Stimulated activated CD8-positive, alpha-beta memory T cell treated with anti-CD3 and anti-CD28 coated beads, Interleukin-12 subunit alpha, Interleukin-12 subunit beta, amount 100 ng/mL, for 1 hour (primary cell): ENCODE measurements at regions not wholly inside any gene's neighbourhood (a gene's known extent, or its start where the extent isn't known, plus 50 kb on each side); places are given as distances from the start of the nearest gene placed in this dataset.

Experiments used
- DNase-seq: peaks from one replicate; pipeline ENCODE4 v3.0.0-alpha.2; 2020; ENCODE audit warnings: low read depth

DNA sequence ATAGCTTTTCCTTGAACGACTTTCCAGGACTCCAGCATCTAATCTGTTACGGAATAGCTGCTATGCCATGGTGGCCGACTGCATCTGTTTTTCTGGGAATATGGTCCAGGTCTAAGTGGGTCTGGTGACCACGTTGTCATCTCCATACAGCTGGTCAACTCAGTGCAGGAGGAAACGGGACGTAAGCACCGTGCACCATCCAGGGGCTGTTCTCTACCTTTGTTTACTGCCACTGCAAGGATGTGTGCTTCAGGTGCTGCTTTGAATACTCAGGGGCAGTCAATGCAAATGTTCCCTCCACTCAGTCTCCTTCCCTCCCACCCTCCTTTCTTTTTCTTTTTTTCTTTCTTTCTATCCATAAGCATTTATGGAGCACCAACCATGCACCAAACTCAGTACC is 648.2 kb downstream of the VRK1 start:
- no peak for DNase-seq

DNA sequence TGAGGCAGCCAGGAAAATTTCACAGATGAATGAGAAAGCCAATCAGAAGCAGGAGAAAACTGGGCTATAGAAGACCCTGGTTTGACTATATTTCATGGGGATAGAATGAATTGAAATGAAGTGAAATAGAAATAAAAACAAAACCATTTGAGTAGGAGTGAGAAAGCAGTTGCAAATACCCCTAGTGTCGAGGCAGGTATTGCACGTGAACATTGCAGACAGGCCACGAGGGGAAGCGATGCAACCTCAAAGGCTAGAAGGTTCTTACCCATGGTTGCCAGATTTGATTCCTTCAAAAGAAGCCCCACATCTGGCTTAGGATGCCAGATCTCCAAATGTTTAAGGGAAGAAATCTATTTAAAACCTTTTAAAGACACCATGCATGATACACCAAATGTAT is 648.9 kb downstream of the VRK1 start:
- DNase-seq: no peak

DNA sequence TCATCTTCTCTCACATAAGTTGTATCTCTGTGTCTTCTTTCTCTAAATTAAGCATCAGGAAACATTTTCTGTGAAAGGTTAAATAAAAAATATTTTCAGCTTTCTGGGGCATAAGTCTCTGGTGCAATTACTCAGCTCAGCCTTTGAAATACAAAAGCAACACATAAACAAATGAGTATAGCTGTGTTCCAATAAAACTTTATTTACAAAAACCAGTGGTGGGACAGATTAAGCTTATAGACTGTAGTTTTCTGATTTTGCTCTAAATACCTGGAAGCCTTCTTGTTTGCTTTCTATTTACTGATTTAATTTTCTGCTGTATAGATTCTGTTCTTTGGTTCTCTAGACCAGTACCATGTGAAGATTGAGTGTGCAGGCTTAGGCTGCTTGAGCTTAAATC is 655.1 kb downstream of the VRK1 start:
- DNase-seq: no peak

DNA sequence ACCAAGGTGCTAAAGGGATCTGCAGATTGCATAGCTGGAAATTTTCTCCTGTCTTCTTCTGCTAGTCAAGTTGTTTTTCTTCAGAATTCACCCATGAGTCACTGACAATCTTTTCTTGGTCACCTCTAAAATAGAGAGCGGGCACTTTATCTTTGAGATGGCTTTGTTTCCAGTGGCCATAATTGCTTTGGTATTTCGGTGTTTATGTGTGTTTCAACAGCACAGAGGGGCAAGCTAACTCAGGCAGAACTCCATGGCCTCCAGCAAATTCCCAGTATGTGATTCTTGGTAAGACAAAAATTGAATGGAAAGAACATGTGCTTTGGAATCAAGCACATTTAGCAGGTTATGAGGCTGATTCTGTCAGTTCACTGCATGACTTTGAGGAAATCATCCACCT is 656.8 kb downstream of the VRK1 start:
- no peak for DNase-seq

DNA sequence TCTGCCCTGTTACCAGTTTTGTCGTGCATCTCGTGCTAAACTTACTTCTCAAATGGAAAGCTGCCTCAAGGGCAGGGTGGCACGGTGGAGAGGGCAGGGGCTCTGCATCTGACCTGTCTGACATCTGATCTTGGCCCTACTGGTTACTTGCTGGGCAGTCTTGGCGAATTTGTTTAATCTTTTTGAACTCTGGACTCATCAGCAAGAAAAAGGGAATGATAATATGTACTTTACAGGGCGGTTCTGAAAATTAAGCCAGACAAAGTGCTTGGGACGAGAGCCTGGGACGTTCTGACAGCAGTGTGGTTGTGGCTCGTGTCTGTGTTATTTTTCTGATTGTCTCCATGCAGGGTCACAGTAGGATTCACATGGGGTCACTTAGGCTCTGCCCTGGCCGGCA is 659.3 kb downstream of the VRK1 start:
- DNase-seq: no peak

DNA sequence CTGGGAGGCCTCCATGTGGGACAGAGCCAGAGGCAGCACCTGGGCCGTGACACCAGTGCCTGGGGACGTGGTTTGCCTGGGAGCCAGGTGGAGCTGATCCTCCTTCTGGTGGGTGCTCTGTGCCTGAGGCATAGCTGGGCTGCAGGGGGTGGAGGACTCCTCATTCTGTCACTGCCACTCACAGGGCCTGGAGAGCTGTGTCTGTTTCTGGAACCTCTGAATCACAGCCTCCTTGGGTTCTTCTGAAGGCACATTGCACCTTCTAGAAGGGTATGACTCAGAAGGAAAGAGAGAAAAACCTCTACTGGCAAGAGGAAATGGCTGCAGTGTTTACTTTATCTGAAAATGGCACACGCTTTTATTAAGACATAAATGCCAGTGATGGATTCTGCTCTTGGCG is 659.8 kb downstream of the VRK1 start:
- DNase-seq: peak; percentile 52

DNA sequence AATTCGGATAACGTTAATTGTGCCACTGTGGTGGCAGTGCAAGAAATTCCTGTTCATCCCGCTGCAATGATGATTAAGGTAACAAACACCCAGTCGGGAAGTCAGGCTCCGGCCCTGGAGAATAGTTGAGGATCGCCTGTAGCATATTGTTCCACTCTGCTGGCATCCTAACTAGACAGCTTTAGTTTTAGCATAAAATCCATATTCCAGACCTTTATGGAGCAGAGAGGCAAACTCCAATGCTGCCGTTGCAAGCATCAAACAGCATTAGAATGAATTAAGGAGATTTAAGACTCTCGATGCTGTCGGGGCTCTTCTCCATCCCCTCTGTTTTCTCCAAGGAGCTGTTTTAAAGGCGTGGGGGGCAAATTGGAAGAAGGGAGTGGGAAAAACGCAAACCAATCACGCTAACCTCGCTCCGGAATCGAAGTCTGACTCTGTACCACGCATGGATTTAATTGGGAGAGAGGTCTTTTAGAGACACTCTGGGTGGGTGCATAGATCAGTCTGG is 660.4 kb downstream of the VRK1 start:
- DNase-seq: no peak

DNA sequence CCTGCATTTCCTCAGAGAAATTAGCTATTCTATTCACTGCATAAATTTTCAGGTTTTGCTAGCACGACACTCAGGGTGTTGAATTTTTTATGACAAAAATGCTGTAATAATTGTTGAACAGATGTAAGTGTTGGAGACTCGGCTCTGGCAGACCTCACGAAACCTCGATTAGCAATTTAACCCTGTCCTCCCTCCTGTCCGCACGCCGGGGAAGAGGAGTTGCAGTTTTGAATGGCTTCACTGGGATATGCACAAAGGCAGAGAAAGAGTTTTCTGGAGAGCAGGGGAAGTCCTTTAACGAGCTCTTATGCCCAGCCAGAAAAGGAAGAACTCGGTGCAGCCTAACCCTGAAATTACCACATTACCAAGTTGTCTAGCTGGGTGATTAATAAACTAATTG is 661.1 kb downstream of the VRK1 start:
- no peak for DNase-seq

DNA sequence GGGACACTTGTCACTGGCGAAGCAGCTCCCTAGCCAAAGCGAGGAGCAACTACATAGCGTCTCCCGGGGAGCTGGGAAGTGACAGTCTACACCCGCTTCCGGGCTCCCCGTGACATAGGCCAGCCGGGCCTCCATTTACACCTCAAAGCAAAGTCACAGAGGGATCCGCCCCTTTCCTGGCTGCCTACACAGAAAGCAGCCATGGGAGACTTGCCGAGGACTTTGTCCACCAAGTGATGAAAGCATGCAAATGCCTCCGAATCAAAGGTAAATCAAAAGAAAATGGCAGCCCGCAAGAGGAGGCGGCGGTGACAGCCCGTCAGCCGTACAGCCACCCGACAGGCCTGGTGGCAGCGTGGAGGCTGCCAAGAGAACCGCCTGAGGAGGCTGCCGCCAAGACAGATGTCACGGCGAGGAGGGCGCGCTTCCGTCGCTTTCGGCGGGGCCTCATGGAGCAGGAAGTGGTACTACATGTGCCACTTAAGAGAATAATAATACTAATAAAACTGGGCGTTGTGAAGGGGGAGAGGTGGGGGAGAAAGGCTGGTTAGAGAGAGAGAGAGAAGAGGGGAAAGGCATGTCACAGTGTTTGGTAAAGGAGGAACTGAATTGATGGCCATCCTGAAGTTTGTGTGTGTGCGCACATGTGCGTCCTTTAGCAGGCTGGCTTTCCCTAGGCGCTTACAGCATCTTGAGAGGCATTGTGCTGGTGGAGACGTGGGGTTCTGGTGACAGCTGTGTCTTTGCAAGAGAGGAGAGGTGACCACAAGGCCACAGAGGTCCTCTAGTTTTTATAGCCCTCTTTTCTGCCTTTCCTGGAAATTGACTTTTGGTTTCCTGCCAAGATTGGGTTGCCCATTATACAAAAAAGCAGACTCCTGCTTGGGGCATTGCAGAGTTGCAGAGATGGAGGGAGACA is 661.7 kb downstream of the VRK1 start:
- peak; percentile 66 for DNase-seq

DNA sequence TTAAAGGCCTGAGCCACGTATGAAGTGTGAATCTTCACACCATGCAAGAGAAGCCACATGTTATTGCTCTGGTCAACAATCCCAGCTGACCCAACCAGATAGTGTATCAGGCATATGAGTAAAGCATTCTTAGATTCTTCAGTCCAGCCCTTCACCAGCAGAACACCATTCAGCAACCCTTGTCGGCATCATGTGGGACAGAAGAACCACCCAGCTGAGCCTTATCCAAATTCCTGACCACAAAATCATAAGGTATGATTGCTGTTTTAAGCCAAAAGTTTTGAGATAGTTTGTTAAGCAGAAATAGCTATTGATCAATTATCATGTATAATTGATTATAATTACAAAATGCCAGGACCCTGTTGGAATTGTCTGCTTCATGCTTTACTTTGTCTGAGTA is 664.9 kb downstream of the VRK1 start:
- no peak for DNase-seq

DNA sequence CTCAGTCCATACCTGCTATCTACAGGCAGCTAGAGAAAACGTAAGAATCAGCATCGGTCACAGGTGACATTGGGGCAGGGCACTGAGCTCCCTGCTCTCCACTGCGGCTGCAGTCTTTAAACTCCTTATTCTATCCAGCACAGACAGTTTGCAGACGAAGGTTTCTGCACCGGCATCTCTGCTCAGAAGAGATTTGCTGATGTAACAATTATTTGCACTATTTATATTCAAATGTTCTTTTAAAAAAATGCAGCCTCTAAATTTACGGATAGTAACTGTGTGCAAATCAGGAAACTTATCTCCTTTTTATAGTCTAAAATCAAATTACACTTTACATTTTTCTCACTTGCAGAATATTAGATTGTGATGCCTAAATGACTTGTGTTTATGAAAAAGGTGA is 671.0 kb downstream of the VRK1 start:
- no peak for DNase-seq

DNA sequence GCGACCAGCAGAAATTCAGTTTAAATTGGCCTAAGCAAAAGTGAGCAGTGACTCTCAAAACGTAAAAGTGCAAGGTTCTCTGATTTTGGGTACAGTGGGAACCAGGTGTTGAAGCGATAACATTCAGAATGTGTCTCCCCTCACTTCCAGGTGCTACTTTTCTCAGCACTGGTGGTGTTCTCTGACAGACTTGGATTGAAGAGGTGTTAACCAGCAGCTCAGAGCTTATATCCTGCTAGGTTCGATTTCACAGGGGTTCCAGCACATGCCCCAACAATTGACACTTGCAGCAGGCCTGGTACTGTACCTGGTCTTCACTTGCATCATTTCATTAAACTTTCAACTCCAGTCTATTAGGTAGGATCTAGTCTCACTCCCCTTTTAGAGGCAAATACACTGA is 680.2 kb downstream of the VRK1 start:
- no peak for DNase-seq

DNA sequence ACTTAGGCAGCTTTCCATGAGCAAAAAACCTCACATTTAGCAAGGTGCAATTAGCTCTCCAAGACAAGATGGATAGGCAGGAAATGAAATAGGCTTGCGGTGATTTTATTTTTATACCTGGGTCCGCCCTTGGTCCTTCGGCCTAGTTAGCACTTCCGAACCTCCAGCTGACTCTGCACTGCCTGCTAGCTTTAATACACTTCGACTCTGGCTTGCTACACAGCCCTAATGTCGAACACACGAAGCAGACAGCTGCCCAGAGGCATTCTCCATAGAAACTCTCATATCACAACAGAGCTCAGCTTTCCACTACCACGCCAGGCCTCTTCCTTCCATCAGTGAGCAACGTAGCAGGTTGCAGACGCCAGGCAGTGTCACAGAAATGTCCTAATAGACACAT is 688.0 kb downstream of the VRK1 start:
- DNase-seq: no peak

DNA sequence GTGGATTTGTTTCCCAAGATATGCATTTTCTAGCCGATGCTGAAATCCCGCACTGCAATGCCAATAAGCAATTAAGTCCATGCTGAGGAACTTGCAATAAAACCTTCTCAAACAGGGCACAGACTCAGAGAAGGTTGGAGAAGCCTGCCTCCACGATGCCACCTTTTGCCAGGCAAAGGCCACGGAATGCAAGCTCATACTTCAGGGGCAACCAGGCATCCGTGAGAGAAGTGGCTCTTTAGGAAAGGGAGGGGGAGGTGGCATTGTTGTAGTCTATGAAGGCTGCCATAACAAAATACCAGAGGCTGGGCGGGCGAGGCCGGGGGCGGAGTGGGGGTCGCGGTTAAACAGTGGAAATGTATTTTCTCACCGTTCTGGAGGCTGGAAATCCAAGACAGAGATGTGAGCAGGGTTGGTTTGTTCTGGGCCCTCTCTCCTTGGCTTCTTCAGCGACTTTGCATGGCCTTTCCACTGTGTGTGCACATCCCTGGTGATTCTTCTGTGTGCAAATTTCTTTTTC is 689.5 kb downstream of the VRK1 start:
- DNase-seq: no peak

DNA sequence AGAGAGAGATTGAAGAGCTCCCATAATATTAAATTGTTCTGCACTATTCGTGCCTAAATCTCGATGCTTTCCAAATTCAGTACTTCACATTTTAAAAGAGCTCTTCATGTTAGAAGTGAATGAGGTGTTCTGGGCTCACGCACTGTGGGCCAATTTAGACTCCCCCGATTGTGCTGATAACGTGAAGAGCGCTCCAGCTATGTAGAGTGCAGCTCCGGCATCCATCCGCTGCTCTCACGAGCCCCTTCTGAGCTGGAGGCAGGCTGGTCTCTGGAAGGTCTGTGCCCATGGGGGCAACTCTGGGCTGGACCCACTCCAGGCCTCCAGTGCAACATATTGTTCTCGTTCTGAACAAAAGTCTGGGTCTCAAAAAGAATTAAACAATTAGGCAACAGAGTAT is 692.6 kb downstream of the VRK1 start:
- no peak for DNase-seq

DNA sequence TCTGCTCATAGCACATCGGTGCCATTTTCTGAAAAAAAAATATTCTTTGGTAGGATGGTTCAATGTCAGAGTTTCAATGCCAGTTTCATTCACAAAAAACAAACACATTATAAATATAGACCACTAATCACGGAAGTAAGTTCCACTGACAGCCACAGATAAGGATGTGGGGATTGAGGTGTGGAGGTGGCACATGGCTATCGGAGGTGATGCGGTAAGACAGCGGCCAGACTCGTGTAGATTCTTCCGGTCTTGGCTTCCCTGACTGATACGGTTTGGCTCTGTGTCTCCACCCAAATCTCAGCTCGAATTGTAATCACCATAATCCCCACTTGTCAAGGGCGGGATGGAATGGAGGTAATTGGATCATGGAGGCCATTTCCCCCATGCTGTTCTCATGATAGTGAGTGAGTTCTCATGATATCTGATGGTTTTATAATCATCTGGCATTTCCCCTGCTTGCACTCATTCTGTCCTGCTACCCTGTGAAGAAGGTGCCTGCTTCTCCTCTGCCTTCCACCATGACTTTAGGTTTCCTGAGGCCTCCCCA is 693.4 kb downstream of the VRK1 start:
- no peak for DNase-seq

DNA sequence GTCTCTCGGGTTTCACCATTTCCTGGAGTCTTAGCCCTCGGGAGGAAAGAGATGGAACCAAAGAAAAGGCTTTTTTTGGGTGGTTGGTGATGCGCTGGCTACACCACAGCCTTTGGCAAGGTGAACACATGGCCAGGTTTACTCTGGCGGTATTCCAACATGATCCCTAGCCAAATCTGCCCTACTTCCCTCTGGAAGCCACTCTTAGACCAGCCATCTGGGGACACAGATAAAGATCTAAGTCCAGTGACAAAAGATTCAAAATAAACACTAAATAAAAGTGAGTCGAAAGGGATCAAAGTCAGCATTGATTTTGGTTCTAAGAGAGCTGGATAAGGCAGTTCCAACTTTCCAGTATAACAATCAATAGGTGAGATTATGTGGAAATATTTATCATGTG is 694.5 kb downstream of the VRK1 start:
- no peak for DNase-seq

DNA sequence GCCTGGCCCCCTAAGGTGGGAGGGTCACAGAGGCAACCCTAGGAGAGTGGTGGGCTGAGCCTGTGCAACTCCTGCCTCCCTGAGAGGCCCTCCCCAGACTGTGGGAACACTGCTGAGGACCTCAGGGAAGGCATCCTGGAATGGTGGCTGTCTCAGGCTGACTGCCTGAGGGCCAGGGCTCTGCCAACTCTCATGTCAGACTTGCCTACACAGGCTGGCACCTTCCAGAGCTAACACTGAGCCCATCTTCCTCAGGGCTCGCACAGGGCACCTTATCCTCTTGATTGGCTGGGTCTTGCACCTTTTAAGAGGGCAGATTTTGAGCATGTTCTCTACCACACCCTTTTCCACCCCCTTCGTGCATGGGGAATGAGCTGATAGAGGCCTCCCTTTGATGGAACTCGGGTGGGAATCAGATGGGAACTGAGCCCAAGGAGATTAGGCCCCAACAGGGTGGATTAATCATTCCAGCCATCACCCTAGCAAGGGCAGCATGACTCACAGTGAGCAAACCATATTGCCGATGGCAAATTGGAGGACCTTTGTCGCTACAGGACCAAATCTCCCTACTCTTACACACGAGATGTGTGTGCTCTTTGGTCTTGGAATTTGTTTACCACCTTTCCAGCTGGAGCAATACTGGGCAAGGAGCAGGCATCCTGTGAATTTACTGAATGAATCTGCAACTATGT is 702.8 kb downstream of the VRK1 start:
- DNase-seq: no peak

DNA sequence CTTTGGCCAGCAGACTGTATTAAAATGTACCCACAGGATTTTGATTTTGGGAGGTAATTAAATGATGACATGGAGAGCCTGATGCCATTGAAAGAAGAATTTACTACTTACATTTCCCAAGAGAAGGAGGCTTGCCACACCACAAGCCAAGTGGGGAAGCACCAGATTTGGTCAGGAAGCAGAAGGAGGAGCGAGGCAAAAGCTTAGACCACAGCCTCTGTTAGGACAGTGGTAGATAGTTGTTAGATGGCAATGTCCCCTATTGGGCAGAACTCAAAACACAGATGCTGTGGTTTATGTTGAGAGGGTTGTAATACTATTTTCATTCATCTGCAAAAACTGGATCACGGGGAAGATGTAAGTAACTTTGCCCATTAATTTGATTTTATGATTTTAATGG is 709.4 kb downstream of the VRK1 start:
- no peak for DNase-seq

DNA sequence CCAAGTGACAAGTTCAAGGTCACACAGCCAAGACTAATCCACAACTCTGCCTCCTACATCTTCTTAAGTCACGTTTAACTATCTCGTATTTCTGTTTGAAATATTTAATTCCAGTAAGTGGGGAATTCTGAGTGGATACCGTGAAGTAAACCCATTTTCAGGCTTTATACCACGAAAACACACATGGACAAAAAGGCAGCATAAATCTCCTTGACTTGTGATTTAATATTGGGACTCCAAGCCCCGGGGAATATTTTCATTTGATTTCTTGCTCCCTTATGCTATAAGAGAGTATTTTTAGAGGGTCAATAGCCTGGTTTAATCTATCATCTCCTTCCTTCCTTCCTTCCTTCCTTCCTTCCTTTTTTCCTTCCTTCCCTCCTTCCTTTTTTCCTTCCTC is 716.7 kb downstream of the VRK1 start:
- no peak for DNase-seq

DNA sequence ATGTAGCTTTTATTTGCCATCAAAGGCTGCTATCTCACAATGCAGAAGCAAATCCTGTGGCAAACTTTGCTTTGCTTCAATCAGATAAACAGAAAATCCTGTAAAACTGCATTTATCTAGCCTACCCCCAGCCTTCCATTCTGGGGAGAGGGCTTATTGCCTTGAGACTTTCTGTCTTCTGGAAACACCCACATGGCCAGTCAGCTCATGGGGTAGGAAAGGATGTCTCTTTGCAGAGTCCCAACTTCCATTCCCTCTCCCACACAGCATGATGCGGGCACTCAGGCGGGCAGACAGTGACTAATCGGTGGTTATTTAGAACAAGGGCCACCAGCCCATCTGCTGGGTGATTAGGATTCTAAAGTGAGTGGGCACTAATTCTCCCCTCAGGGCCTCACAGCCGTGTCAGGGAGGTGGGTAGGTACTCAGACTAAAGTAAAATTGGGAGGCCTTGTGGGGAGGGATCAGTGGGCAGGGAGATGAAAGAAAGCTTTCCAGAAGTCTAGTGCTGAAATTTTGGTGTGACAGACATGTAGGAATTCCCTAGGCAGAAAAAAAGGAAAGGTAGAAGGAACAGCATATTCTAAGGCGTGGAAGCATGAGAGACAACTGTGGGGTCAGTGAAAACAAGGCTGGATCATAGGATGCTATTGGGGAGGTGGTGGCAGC is 720.5 kb downstream of the VRK1 start:
- DNase-seq: no peak

DNA sequence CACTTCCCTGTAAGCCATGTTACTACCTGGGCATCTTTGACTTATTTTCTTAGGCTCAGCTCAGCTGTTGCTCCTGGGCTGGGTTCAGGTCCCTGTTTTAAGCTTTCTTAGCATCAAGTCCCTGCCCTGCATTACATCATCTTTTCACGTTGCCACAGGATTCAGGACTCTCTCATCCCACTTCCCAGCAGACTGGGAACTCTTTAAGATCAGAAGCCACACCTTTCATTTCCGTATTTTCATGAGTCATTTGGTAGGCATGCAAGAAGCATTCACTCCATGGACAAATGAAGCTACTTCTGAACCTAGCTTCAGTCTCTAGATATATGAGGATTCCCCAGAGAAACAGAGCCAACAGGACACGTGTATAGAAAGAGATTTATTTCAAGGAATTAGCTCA is 726.8 kb downstream of the VRK1 start:
- no peak for DNase-seq
